Sciatic nerve (tissue), 2 donors: ENCODE measurements at regions not wholly inside any gene's neighbourhood (a gene's known extent, or its start where the extent isn't known, plus 50 kb on each side); places are given as distances from the start of the nearest gene placed in this dataset.

Experiments used
- ATAC-seq: fragments of 200-7000 bp; cut with Tn5 transposase; one replicate; pipeline ENCODE4 v1.9.1; 2020; ENCODE audit warnings: mild to moderate bottlenecking, moderate library complexity
- DNase-seq: peaks from one replicate; pipeline ENCODE4 v3.0.0-alpha.2; 2020; ENCODE audit warnings: low spot score
- intact Hi-C: fragments of 100-400 bp; cut with DNase I; formaldehyde crosslinking; loops from one replicate; pipeline ENCODE4 v1.14.2; 2022
- donor health status: DM: no; HTN: no; CAD: no.
- donor health status: DM: no; HTN: no; CAD: no.

DNA sequence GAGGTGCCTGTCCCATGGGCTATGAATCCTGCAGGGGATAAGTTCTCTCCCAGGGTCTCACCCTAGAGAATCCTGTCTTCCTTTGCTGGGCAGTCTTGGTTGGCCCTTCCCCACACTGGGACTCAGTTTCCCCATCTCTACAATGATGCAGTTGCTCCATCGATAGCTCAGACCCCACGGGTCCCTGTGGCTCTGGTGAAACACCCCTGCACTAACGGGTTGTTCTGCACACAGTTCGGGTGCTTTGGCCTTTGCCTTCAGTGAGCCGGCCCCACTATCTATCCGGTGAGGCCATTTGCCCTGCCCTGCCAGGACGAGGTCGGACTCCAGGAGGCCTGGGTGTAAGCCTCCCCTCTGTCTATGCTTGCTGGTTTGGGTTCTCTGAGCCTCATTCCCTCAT lies 76.5 kb upstream of the PCBD1 start:
- intact Hi-C loops = loop anchor here (10.0 kb wide), 1 partner anchor 1780 kb away; no protein-coding TSS in a partner anchor
- DNase-seq = no peak

DNA sequence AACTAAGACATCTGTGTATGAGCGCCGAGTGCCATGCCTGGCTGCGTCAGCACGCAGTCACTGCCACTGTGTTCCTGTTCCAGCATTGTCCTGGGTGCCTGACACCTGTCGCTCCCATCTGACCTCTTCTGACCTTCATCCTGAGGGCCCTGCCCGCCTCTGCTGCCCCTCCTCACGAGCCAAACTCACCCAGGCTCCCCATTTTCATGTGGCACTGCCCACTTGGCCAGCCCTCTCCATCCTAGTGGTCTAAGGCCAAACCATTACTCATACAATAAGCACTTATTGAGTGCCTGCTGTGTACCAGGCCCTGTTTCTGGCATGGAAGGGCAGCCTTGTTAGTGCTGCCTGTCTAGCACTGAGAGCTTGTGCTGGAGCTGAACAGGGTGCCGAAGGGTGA lies 77.2 kb upstream of the PCBD1 start:
- DNase-seq = no peak
- ATAC-seq = no peak
- intact Hi-C loops = loop anchor here (10.0 kb wide), 1 partner anchor 1779 kb away; no protein-coding TSS in a partner anchor

More for the DNA sequence above, 76.5 kb upstream of the PCBD1 start:
- no peak for ATAC-seq

DNA sequence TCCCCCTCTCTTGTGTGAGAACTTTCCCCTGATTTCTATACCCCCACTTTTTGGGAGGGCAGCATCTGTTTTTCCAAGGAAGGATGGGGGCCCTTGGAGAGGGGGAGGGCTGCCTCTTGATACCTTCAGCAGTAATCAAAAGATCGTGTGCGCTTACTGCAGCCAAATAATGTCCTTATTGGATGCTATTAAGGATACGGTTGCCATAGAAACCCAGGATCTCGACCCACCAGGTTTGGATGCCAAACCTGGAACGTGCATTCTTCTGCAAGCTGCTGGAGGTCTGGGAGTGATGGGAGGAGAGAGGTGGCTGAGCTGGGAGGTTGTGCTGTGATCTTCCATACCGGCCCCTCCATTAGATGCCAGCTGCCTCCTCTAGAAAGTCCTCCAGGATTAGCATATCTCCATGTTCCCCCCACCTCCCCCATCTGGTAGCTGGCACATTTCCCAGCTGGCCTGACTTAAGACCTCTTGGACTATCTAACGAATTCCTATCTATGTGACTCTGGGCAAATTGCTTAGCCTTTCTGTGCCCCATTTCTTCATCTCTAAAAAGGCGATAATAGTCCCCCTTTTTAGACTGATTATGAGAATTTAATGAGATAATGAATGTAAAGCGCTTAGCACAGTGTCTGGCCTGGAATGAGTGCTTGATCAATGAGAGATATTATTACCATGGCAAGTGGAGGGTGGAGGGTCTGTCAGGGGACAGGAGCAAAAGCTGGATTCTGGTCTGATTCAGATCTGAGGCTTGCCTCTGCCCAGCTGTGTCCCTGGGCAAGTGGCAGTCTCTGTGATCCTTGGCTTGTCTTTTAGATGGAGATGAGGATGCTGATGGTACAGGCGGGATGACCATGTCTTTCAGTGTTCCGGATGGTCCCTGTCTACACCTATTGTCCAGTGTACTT lies 78.5 kb upstream of the PCBD1 start:
- no peak for DNase-seq
- ATAC-seq = no peak

DNA sequence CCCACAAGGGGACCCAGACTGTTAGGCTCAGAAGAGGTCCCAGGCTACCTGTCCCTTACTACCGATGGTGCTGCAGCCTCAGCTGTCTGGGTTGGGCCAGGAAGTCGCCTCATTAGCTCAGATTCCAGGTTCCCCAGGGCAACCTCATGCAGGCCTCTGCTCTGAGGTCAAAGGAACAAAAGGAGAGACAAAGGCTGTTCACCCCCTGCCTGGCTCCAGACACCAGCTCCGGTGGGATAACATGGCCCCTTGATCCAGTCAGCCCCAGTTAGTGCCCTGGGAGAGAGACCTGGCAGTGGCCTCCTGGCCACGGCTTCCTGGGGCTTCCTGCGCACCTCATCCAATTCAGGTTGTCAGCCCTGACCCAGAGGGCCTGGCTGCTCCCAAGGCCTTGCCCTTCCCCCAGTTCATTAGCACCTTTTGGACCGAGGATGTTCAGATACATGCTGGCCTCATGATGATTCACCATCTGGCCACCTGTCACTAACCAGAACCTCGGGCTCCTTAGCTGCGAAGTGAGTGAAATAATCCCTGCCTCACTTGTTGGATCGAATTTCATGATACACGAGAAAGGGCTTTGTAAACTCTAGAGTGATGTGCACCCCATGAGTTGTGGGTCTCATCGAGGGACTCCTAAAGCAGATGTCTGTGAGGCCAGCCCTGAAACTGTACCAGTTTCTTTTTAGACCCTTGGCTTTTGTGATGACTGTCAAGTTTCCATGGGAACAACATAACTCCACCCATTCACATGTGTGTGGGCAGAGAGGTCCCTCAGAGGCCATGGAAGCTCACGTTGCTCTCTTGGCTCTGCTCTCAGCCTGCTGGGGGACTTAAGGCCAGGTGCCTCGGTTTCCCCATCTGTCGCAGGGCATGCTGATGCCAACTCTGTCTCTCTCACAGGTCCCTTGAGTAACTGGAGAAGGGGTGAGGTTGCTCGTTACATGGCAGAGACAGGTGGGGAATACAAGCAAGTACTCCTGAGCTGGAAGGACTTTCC lies 79.5 kb upstream of the PCBD1 start:
- ATAC-seq (no peak), DNase-seq (no peak)
- intact Hi-C loops = loop anchor here (10.0 kb wide), 1 partner anchor 1777 kb away; no protein-coding TSS in a partner anchor

More for the DNA sequence above, 78.5 kb upstream of the PCBD1 start:
- intact Hi-C loops = loop anchor here (10.0 kb wide), 1 partner anchor 1778 kb away; no protein-coding TSS in a partner anchor

DNA sequence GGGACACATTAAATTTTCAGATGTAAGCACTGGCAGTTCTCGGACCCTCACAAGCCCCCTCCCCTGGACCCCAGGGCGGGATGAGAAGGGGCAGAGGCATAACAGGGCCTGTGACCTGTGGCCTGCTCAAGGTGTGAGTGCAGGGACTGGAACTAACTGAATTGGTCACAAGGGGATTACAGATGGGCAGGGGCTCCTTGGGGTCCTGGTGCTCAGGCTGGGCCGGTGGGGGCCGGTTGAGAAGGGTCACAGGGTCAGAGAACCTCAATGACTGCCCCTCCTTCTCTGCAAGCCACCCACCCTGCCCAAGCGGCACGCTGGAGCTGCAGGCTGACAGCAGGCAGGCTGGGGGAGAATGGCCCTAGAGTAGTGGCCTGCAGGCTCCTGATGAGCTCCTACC lies 80.8 kb upstream of the PCBD1 start:
- DNase-seq = no peak
- ATAC-seq = no peak
- intact Hi-C loops = loop anchor here (10.0 kb wide), 1 partner anchor 1776 kb away; no protein-coding TSS in a partner anchor

DNA sequence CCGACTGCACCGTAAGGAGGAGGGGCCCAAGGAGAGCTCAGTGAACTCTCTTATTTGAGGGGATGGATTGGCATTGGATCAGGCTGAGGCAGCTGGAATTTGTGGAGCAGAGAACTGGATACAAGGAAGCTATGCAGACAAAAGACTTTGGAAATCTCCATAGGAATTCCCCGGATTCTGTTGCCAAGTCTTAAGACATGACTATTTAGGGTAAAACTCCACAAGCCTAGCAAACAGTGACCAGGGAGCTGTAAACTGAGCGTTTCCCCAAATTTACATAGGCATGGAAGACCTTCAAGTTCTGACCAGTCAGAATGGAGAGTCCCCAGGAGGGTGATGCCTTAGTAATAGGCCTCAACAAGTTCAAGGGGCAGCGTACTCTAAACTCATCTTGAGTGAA lies 82.5 kb upstream of the PCBD1 start:
- DNase-seq = no peak
- no peak for ATAC-seq

DNA sequence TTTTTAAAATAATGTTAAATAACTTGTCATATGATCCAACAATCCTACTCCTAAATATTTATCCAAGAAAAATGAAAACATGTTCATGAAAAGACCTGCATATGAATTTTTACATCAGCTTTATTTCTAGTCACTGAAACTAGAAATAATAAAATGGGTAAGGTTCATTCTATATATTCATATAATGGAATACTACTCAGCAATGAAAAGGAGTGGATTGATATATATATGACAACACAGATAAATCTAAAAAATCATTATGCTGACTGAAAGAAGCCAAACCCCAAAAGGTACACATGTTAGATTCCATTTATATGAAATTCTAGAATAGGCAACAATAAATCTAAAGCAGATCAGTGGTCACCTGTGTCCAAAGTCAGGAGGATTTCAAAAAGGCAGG lies 84.9 kb upstream of the PCBD1 start:
- DNase-seq (no peak), ATAC-seq (no peak)
- intact Hi-C loops = no loop called here

More for the DNA sequence above, 82.5 kb upstream of the PCBD1 start:
- intact Hi-C loops = no loop called here

DNA sequence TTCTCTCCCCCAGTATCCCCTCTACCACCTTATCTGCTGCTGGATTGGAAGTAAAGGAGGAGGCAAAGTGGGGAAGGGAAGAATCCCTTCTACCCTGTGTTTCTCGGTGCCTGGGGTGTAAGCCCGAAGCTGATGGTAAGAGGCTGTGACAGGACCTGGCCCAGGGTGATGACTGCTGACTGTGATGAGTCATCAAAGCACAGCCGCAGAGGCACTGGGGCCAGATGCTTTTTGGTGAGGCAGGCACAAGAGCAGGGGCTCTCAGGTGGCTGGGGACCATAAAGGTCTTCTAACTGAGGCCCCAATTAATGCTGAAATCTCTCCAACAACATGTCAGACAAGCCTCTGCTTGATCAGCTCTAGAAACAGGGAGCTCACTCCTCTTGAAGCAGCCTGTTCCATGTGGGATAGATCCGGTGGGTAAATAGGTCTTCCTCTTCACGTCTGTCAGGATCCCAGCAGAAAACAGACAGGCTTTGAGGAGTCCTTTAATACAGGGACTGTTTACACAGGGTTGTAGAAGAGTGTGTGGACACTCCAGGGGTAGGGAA lies 86.1 kb upstream of the PCBD1 start:
- intact Hi-C loops = no loop called here
- no peak for ATAC-seq
- no peak for DNase-seq

DNA sequence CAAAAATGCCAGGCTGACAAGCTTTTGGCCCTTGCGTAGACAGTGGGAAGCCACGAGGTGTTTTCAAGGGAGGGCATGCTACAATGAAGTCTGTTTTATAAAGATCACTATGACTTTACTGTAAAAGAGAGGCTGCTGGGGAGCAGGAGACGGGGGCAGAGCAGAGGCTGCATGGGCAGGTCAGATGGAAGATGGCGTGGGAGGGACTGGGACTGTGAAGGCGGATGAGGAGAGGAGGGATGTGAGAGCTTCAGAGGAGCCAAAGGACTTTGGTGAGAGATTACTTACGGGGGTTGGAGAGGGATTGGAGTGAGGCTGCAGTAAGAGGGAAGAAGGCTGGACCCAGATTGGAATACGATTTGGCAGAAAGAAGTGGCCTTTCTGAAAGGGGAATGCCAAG lies 86.6 kb upstream of the PCBD1 start:
- DNase-seq (no peak), ATAC-seq (no peak)

DNA sequence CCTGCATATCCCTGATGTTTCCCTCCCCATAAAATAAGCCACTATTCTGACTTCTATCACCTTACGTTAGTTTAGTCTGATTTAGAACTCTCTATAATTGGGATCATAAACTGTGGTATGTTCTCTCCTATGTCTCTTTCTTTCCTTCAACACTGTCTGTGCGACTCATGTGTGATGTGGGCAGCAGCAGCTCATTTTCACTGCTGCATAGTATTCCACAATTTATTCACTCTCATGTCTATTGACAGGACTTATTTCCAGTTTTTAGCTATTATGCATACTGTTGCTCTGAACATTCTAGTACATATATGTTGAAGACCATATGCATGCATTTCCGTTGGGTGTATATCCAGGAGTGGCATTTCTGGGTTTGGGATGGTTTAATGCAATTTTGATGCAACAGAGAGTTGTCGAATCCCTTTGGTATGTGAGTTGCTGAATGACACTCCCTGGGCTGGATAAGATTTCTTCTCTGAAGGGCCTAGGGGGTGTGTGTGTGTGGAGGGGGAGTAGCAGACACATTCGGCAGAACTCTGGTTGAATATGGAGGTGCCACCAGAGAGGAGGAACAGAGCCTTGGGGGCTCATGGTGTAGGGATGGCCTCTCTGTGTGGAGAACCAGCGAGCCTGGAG lies 87.8 kb upstream of the PCBD1 start:
- intact Hi-C loops = no loop called here
- DNase-seq (no peak), ATAC-seq (no peak)

More for the DNA sequence above, 86.6 kb upstream of the PCBD1 start:
- intact Hi-C loops = no loop called here

DNA sequence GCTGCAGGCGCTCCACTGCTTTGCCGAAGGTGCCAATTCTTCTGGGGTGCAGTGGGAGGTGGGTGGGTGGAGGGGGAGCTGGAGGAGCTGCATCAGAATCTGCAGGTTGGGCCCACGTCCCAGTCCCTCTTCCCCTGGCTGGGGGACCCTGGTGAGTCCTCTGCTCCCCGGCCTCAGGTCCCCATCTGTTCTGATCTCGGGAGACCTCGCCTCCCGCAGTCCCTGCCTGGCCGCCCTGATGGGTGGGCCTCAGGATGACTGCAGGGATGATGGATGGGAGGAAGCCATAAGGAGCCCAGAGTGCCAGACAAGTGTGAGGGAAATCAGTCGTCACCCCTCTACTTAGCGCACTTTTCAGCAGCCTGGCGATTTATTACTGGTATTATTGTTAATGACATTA lies 89.3 kb upstream of the PCBD1 start:
- DNase-seq (no peak), ATAC-seq (no peak)
- intact Hi-C loops = no loop called here

DNA sequence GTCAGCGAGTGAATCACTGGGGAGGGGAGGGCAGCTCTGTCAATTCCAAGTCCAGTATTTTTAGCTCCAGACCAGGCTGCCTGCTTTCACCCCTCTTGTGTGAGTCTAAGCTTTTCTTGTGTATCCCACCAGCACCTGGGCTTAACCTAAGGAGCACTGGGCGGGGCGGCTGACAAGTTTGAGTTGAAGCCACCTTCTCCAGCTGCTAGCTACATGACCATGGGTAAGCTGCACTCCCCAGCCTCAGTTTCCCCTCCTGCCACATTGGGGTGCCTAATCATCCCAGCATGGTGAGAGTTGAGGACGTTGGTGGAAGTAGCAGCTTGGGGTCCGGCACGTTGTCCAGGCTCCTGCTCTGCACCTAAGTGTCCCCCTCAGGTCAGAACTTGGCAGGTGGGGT lies 89.8 kb upstream of the PCBD1 start:
- intact Hi-C loops = no loop called here
- no peak for ATAC-seq
- no peak for DNase-seq

DNA sequence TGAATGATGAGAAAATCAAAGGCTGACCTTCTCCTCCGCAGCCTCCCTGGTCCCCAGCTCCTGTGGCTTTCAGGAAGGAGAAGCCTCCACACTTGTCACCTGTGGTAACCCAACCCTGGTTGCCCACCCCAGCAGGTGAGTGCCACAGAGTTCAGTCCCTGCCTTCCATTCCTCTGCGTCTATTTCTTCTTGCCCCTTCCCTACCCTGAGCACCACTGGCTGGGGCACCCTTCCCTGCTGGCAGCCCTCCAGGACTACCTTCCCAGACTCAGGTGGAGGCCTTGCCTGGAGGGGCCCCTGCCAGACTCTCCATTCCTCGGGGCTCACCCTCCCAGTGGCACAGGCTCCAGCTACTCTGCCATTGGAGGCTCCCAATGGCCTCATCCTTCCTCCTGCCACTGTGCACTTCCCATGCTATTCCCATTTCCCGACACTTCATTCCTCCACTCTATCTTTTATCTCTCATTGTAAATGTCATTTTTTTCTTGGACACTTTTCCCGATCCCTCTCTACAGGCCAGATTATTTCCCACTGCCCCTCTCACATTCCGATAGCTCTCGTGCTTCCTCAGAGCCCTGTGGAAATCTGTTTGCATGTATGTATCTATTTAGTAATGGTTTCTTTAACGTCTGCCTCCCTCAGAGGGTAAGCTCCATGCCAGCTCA lies 90.6 kb upstream of the PCBD1 start:
- DNase-seq (no peak), ATAC-seq (no peak)
- intact Hi-C loops = no loop called here

DNA sequence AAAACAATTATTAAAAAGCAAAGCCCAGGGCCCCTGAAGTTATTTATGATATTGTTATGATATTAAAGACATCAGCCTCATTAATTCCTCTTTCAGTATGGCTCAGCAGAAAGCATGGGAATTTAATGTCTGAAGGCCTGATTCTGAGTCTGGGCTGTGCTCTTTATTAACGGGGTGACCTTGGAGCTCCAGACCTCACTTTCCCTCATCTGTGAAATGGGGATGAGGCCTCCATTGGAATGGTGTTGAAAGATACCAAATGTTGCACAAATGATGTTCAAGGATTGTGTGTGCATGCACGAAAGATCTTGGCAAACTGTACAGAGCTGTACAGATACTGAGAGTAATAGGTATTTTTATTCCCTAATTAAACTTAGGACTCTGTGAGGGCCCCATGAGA lies 92.3 kb upstream of the PCBD1 start:
- ATAC-seq = no peak
- intact Hi-C loops = no loop called here
- no peak for DNase-seq

DNA sequence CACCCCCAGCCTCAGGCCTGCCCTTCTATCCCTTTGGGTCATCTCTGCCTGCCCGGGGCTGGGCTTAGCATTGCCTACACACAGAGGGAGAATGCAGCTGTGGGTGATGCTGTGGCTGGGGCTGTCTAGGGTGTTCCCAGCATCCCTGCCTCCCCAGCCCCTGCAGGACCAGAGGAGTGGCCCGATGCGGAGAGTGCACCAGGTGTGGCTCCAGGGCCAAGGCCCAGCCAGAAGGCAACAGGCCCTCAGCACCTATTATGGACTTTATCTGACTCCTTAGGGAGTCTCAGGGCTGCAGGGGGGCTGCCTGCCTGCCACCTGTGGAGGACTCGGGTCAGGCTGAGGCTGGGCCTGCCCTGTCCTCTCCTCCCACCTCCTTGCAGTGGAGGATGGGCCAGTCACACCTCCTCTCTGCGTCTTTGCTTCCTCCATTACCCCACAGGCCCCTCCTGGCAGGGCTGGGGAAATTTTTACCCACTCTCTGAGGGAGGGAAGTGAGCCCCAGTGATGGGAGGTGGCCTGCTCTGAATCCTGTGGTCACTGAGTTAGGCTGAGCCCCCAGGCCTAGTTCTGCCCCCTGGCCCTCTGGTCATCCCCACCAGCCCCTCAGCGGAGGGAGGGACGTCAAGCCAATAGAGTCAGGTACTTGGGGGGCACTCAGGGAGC lies 92.9 kb upstream of the PCBD1 start:
- no peak for ATAC-seq
- intact Hi-C loops = no loop called here
- DNase-seq = no peak

DNA sequence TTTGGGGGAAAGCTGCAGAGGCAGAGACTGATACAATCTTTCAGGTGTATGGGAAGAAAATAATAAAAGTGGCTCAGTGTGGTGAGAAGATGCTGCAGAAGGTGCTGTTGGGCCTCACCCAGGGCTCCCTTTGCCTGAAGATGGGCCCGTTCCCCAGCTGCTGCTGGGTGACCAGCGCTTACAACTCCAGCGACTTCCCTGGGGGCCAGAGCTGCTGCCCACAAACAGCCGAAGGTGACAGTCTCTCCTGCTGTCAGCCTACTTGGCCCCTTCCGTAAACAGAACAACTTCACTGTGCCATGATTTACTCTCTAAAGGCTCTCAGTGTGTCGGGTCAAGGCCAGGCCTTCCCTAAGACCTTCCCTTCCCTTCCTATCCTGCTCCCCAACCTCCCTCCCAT lies 93.6 kb upstream of the PCBD1 start:
- intact Hi-C loops = no loop called here
- no peak for ATAC-seq

DNA sequence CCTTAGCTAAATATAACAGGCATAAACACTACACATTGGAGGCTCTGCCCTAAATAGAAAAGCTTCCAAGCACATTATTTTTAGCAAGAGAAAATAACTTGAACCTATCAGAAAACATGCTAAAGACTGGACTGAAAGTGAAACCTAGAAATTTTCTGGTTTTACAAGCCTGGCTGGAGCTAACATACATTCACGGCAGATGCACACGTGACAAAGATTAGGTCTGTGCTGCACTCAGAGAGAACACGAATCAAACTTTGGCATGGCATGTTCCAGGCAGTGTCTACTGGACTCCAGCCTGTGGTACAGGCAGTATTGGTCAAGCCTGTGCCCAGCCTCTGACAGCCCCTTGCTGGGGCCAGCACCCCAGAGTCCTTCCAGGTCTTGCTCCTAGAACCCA lies 94.1 kb upstream of the PCBD1 start:
- intact Hi-C loops = no loop called here
- ATAC-seq (no peak), DNase-seq (no peak)

More for the DNA sequence above, 93.6 kb upstream of the PCBD1 start:
- DNase-seq = no peak
